GM18868 (cell line): ENCODE measurements at regions not wholly inside any gene's neighbourhood (a gene's known extent, or its start where the extent isn't known, plus 50 kb on each side); places are given as distances from the start of the nearest gene placed in this dataset.

Source experiments
- ATAC-seq: cut with Tn5 transposase; IDR thresholded peaks from one replicate; pipeline ENCODE4 v1.9.1; 2021; ENCODE audit warnings: mild to moderate bottlenecking, moderate library complexity; ENCODE audit not compliant: unreplicated experiment

GRCh38 chr12:106003297-106003696 is 135.5 kb downstream of the NUAK1 start:
- ATAC-seq: no peak

- ATAC-seq: no peak
Observed at GRCh38 chr12:106004289-106004688, 134.5 kb downstream of the NUAK1 start.

DNA sequence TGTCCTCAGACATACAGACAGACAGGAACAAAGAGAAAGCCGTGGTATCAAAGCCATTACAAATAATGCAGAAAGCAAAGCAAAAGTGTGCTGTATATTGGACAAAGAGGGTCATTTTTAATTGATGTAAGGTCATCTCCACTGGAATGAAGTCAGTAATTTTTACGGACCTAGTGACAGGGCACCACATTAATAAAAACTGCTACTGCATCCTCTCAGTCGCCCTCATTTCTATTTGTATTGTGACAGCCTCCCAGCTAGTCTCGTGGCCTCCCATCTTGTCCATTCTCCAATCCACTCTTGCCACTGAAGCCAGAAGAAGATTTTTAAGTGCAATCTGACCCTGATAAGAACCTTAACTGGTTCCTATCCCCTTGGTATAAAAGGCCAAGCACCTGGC is 132.4 kb downstream of the NUAK1 start:
- no peak for ATAC-seq

GRCh38 chr12:106006940-106007339 is 131.8 kb downstream of the NUAK1 start:
- ATAC-seq: no peak

DNA sequence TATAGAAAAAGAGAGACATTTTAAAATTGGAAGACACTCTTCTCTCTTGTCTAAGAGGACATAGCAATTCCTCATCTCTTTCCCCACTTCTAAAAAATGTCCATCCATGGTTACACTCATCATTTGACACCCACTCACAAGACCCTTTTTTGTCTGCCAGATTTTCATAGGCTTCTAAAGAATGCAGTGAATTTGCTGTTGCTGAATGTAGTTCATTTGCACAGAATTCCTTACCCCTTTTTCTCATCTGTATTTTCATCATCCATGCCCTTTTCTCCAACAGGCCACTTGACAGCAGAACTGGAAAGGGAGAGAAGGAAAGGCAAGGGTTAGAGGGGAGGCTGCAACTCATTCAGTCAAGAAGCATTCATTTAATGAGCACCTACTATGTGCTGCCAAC is 128.0 kb downstream of the NUAK1 start:
- ATAC-seq: no peak
